Dendritic cell treated with granulocyte-macrophage colony-stimulating factor and Interleukin-4, amounts not matched to agents 40 ng/mL and 50 ng/mL, for 4 days (primary cell): ENCODE measurements at regions not wholly inside any gene's neighbourhood (a gene's known extent, or its start where the extent isn't known, plus 50 kb on each side); places are given as distances from the start of the nearest gene placed in this dataset.
"Not testable (repeated sequence)": the region's sequence is repeated elsewhere in the genome, so short reads cannot be mapped to it uniquely, and the experiment has no call there.

Source experiments
- H3K27ac Mint-ChIP-seq: one replicate; pipeline ENCODE4 v1.8.0; 2022; ENCODE audit warnings: mild to moderate bottlenecking, mixed read lengths
- H3K27me3 Mint-ChIP-seq: one replicate; pipeline ENCODE4 v1.8.0; 2022; ENCODE audit warnings: mild to moderate bottlenecking, mixed read lengths
- H3K36me3 Mint-ChIP-seq: one replicate; pipeline ENCODE4 v1.8.0; 2022; ENCODE audit warnings: low read depth, mixed read lengths
- H3K4me1 Mint-ChIP-seq: one replicate; pipeline ENCODE4 v1.8.0; 2022; ENCODE audit warnings: low read depth, mixed read lengths
- H3K4me3 Mint-ChIP-seq: one replicate; pipeline ENCODE4 v1.8.0; 2022; ENCODE audit warnings: mild to moderate bottlenecking, moderate library complexity, mixed read lengths
- H3K9me3 Mint-ChIP-seq: one replicate; pipeline ENCODE4 v1.8.0; 2022; ENCODE audit warnings: mixed read lengths
- intact Hi-C: fragments of 100-400 bp; cut with micrococcal nuclease; formaldehyde crosslinking; loops from one replicate; pipeline ENCODE4 v1.15.0; 2022

- Mint-ChIP-seq H3K9me3 (no peaks in the 10 kb centered on the region), H3K4me1 (peaks cover 13% of the 10 kb centered on the region), H3K27ac (no peak overlapping the region), H3K36me3 (no peaks in the 10 kb centered on the region), H3K4me3 (no peak overlapping the region), H3K27me3 (no peaks in the 10 kb centered on the region)
- intact Hi-C loops: no loop called here
These were observed 92.3 kb upstream of the BTG1 start for GRCh38 chr12:92237762-92238523.

- H3K9me3 Mint-ChIP-seq: no peaks in the 10 kb centered on the region
- no peak overlapping the region for H3K4me3 Mint-ChIP-seq
- H3K4me1 Mint-ChIP-seq: peaks cover 13% of the 10 kb centered on the region
- no peak overlapping the region for H3K27ac Mint-ChIP-seq
- H3K27me3 Mint-ChIP-seq: no peaks in the 10 kb centered on the region
- intact Hi-C loops: no loop called here
- H3K36me3 Mint-ChIP-seq: no peaks in the 10 kb centered on the region
These were observed 91.6 kb upstream of the BTG1 start for GRCh38 chr12:92237262-92237661.

- Mint-ChIP-seq H3K4me3 (no peak overlapping the region), H3K36me3 (no peaks in the 10 kb centered on the region), H3K9me3 (no peaks in the 10 kb centered on the region), H3K27ac (peak overlapping the region; percentile 25), H3K27me3 (no peaks in the 10 kb centered on the region), H3K4me1 (peaks cover 13% of the 10 kb centered on the region)
- intact Hi-C loops: no loop called here
These were observed 90.2 kb upstream of the BTG1 start for GRCh38 chr12:92235703-92236472.

GRCh38 chr12:92234533-92234932 lies 88.9 kb upstream of the BTG1 start:
- intact Hi-C loops: no loop called here

GRCh38 chr12:92233346-92234015 lies 87.8 kb upstream of the BTG1 start:
- Mint-ChIP-seq H3K4me1 (peaks cover 13% of the 10 kb centered on the region), H3K27me3 (no peaks in the 10 kb centered on the region), H3K9me3 (no peaks in the 10 kb centered on the region), H3K4me3 (no peak overlapping the region), H3K27ac (no peak overlapping the region), H3K36me3 (no peaks in the 10 kb centered on the region)
- intact Hi-C loops: no loop called here

More at GRCh38 chr12:92234533-92234932, 88.9 kb upstream of the BTG1 start:
- Mint-ChIP-seq H3K36me3 (no peaks in the 10 kb centered on the region), H3K27me3 (no peaks in the 10 kb centered on the region), H3K4me1 (peaks cover 13% of the 10 kb centered on the region), H3K9me3 (no peaks in the 10 kb centered on the region), H3K27ac (no peak overlapping the region), H3K4me3 (no peak overlapping the region)

GRCh38 chr12:92232371-92232932 lies 86.8 kb upstream of the BTG1 start:
- H3K4me3 Mint-ChIP-seq, H3K27ac Mint-ChIP-seq, H3K36me3 Mint-ChIP-seq, H3K27me3 Mint-ChIP-seq, H3K9me3 Mint-ChIP-seq, intact Hi-C loops: not testable (repeated sequence)
- H3K4me1 Mint-ChIP-seq: peaks cover 13% of the 10 kb centered on the region

GRCh38 chr12:92231945-92232344 lies 86.3 kb upstream of the BTG1 start:
- H3K9me3 Mint-ChIP-seq, H3K27me3 Mint-ChIP-seq, H3K27ac Mint-ChIP-seq, H3K36me3 Mint-ChIP-seq, intact Hi-C loops, H3K4me3 Mint-ChIP-seq: not testable (repeated sequence)
- H3K4me1 Mint-ChIP-seq: peaks cover 13% of the 10 kb centered on the region

GRCh38 chr12:92231532-92231931 lies 85.9 kb upstream of the BTG1 start:
- H3K27me3 Mint-ChIP-seq, intact Hi-C loops, H3K9me3 Mint-ChIP-seq, H3K36me3 Mint-ChIP-seq, H3K27ac Mint-ChIP-seq, H3K4me3 Mint-ChIP-seq: not testable (repeated sequence)
- peaks cover 13% of the 10 kb centered on the region for H3K4me1 Mint-ChIP-seq

GRCh38 chr12:92229381-92229780 lies 83.7 kb upstream of the BTG1 start:
- Mint-ChIP-seq H3K9me3 (no peaks in the 10 kb centered on the region), H3K27me3 (no peaks in the 10 kb centered on the region), H3K4me3 (no peak overlapping the region), H3K36me3 (no peaks in the 10 kb centered on the region), H3K4me1 (peaks cover 5% of the 10 kb centered on the region), H3K27ac (no peak overlapping the region)
- intact Hi-C loops: no loop called here

GRCh38 chr12:92226961-92227360 lies 81.3 kb upstream of the BTG1 start:
- no peak overlapping the region for H3K27ac Mint-ChIP-seq
- H3K27me3 Mint-ChIP-seq: no peaks in the 10 kb centered on the region

GRCh38 chr12:92226071-92226661 lies 80.5 kb upstream of the BTG1 start:
- H3K4me1 Mint-ChIP-seq: peaks cover 4% of the 10 kb centered on the region
- no peaks in the 10 kb centered on the region for H3K9me3 Mint-ChIP-seq

More at GRCh38 chr12:92226961-92227360, 81.3 kb upstream of the BTG1 start:
- intact Hi-C loops: no loop called here
- H3K4me3 Mint-ChIP-seq: no peak overlapping the region
- no peaks in the 10 kb centered on the region for H3K9me3 Mint-ChIP-seq
- no peaks in the 10 kb centered on the region for H3K36me3 Mint-ChIP-seq
- H3K4me1 Mint-ChIP-seq: peaks cover 4% of the 10 kb centered on the region

GRCh38 chr12:92224685-92225331 lies 79.2 kb upstream of the BTG1 start:
- Mint-ChIP-seq H3K4me3 (no peak overlapping the region), H3K36me3 (no peaks in the 10 kb centered on the region), H3K27me3 (no peaks in the 10 kb centered on the region), H3K9me3 (no peaks in the 10 kb centered on the region), H3K4me1 (peaks cover 4% of the 10 kb centered on the region), H3K27ac (no peak overlapping the region)
- intact Hi-C loops: no loop called here

More at GRCh38 chr12:92226071-92226661, 80.5 kb upstream of the BTG1 start:
- no peak overlapping the region for H3K27ac Mint-ChIP-seq
- H3K36me3 Mint-ChIP-seq: no peaks in the 10 kb centered on the region
- no peak overlapping the region for H3K4me3 Mint-ChIP-seq
- no peaks in the 10 kb centered on the region for H3K27me3 Mint-ChIP-seq
- intact Hi-C loops: no loop called here

GRCh38 chr12:92223481-92223880 lies 77.8 kb upstream of the BTG1 start:
- no peaks in the 10 kb centered on the region for H3K9me3 Mint-ChIP-seq
- no peaks in the 10 kb centered on the region for H3K27me3 Mint-ChIP-seq
- peaks cover 10% of the 10 kb centered on the region for H3K4me1 Mint-ChIP-seq
- no peaks in the 10 kb centered on the region for H3K36me3 Mint-ChIP-seq
- H3K27ac Mint-ChIP-seq: no peak overlapping the region
- H3K4me3 Mint-ChIP-seq: no peak overlapping the region
- intact Hi-C loops: no loop called here
